HL-60 (cell line): ENCODE measurements at regions not wholly inside any gene's neighbourhood (a gene's known extent, or its start where the extent isn't known, plus 50 kb on each side); places are given as distances from the start of the nearest gene placed in this dataset.

Source experiments
- DNase-seq, 2 experiments: peaks; one replicate each; pipeline ENCODE4 v3.0.0-alpha.2; 2010 to 2020; ENCODE audit warnings: low read depth in 1 of 2, low spot score in 1 of 2
- H3K27ac ChIP-seq: fragments of 250-450 bp; sonication (Bioruptor Pico); replicated peaks from 2 replicates; pipeline ENCODE4 v1.5.1; 2020; ENCODE audit warnings: mild to moderate bottlenecking, moderate library complexity
- H3K27me3 ChIP-seq: fragments of 250-450 bp; sonication (Bioruptor Pico); 2 replicates; pipeline ENCODE4 v1.5.1; 2021; ENCODE audit warnings: mild to moderate bottlenecking, moderate library complexity; ENCODE audit not compliant: insufficient read depth, poor library complexity, severe bottlenecking
- H3K4me3 ChIP-seq: replicated peaks from 2 replicates; pipeline ENCODE4 v1.5.1; 2011; ENCODE audit warnings: mild to moderate bottlenecking, control low read depth, low read length; ENCODE audit not compliant: insufficient read depth
- GABPA ChIP-seq: IDR thresholded peaks from 2 replicates; pipeline ENCODE4 v1.6.1; 2012; ENCODE audit warnings: low read depth
- POLR2AphosphoS5 ChIP-seq: IDR thresholded peaks from 2 replicates; pipeline ENCODE4 v1.6.1; 2012; ENCODE audit warnings: low read depth
- REST ChIP-seq: IDR thresholded peaks from 2 replicates; pipeline ENCODE4 v1.6.1; 2012; ENCODE audit warnings: low read depth; ENCODE audit not compliant: insufficient replicate concordance
- SPI1 ChIP-seq: IDR thresholded peaks from 2 replicates; pipeline ENCODE4 v1.6.1; 2012; ENCODE audit warnings: low read depth, mild to moderate bottlenecking, borderline replicate concordance
- TF ChIP-seq, protein P1 (sequence below): IDR thresholded peaks from one replicate; pipeline ENCODE4 v1.5.1; 2011; ENCODE audit warnings: low read length, control low read depth, inconsistent platforms; ENCODE audit not compliant: insufficient read depth

- Histone ChIP-seq H3K27me3 (no peaks in the 10 kb centered on the region), H3K27ac (no peak overlapping the region), H3K4me3 (no peak overlapping the region)
- DNase-seq = no peak
- TF ChIP-seq POLR2AphosphoS5 (no peak), SPI1 (no peak), REST (no peak), GABPA (no peak)
- TF ChIP-seq, protein P1, sequence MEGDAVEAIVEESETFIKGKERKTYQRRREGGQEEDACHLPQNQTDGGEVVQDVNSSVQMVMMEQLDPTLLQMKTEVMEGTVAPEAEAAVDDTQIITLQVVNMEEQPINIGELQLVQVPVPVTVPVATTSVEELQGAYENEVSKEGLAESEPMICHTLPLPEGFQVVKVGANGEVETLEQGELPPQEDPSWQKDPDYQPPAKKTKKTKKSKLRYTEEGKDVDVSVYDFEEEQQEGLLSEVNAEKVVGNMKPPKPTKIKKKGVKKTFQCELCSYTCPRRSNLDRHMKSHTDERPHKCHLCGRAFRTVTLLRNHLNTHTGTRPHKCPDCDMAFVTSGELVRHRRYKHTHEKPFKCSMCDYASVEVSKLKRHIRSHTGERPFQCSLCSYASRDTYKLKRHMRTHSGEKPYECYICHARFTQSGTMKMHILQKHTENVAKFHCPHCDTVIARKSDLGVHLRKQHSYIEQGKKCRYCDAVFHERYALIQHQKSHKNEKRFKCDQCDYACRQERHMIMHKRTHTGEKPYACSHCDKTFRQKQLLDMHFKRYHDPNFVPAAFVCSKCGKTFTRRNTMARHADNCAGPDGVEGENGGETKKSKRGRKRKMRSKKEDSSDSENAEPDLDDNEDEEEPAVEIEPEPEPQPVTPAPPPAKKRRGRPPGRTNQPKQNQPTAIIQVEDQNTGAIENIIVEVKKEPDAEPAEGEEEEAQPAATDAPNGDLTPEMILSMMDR = no peak
Measured at GRCh38 chrX:110881971-110882370, 86.4 kb upstream of the CHRDL1 start.

DNA sequence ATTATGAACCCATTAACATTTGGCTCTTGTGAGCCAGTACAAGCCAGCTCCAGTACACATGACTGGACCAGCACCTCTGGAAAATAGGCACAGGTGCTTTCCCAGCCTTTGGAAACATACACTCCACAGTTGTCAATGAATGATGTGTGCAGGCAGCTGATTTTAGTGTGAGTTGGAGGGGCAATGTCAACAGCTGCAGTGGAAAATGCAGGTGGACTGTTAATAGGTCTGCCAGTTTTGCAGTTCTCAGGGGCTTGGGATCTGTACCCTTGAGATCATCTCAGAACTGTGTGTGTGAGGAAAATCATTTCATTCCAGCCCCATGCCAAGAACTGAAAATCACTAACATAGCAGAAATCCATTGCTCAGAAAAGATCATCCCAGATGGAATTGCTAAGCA lies 81.7 kb upstream of the CHRDL1 start:
- Histone ChIP-seq H3K27me3 (no peaks in the 10 kb centered on the region), H3K27ac (no peak overlapping the region), H3K4me3 (no peak overlapping the region)
- TF ChIP-seq GABPA = no peak
- TF ChIP-seq, protein P1 = no peak
- TF ChIP-seq SPI1 = no peak
- no peak for TF ChIP-seq REST
- TF ChIP-seq POLR2AphosphoS5 = no peak
- no peak for DNase-seq

DNA sequence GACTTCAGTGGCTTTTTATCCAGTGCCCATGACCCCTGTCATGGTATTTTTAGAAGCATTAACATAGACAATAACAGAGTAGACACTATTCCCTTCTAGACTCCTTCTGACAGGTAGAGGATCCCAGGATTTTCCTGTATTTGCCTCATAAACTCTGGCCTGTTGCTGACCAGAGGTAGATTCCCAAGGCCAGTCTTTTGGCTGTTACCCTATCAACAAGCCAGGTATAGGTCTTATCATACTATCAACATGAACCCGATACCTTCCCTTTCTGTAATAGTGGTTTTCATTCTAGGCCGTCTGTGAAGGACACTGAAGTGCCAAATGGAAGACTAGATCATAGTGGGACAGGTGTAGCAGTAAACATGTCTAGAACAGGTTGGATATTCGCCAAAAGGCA lies 76.2 kb upstream of the CHRDL1 start:
- Histone ChIP-seq H3K4me3 (no peak overlapping the region), H3K27ac (no peak overlapping the region), H3K27me3 (peaks cover 2% of the 10 kb centered on the region)
- TF ChIP-seq, protein P1 = no peak
- no peak for TF ChIP-seq POLR2AphosphoS5
- no peak for TF ChIP-seq REST
- no peak for TF ChIP-seq SPI1
- no peak for TF ChIP-seq GABPA
- DNase-seq = no peak
